CD14-positive monocyte (primary cell): ENCODE measurements at regions not wholly inside any gene's neighbourhood (a gene's known extent, or its start where the extent isn't known, plus 50 kb on each side); places are given as distances from the start of the nearest gene placed in this dataset.

Source experiments
- DNase-seq, 3 donors: peaks; one replicate each; pipeline ENCODE4 v3.0.0-alpha.2; 2011 to 2022
- H2AFZ ChIP-seq: 2 replicates; pipeline ENCODE4 v1.6.0; 2012; ENCODE audit warnings: mild to moderate bottlenecking, low read depth, low read length, inconsistent platforms; ENCODE audit not compliant: insufficient read depth, poor library complexity, severe bottlenecking
- H3K27ac ChIP-seq, 2 donors: 1 replicate in 1 of 2; 2 replicates in 1 of 2; pipeline ENCODE4 v1.5.1; 2012 to 2013; ENCODE audit warnings: low read length in 2 of 2, control low read depth in 1 of 2, inconsistent platforms in 1 of 2, low read depth in 1 of 2, mild to moderate bottlenecking in 1 of 2
- H3K27me3 ChIP-seq, 2 donors: one replicate each; pipeline versions ENCODE4 v1.6.0 to v1.6.1; 2011 to 2013; ENCODE audit warnings: low read length in 2 of 2; ENCODE audit not compliant: control insufficient read depth in 2 of 2, insufficient read depth in 2 of 2
- H3K36me3 ChIP-seq, 2 donors: replicated peaks in 1 of 2; 1 replicate in 1 of 2; 2 replicates in 1 of 2; pipeline versions ENCODE4 v1.5.1 to v1.6.1; 2012 to 2013; ENCODE audit warnings: low read length in 2 of 2, control low read depth in 1 of 2, inconsistent platforms in 1 of 2, mild to moderate bottlenecking in 1 of 2; ENCODE audit not compliant: insufficient read depth in 2 of 2, control insufficient read depth in 1 of 2
- H3K4me1 ChIP-seq, 2 donors: 1 replicate in 1 of 2; 2 replicates in 1 of 2; pipeline versions ENCODE4 v1.5.1 to v1.6.1; 2012 to 2013; ENCODE audit warnings: low read length in 2 of 2, control low read depth in 1 of 2, inconsistent platforms in 1 of 2, mild to moderate bottlenecking in 1 of 2, moderate library complexity in 1 of 2; ENCODE audit not compliant: insufficient read depth in 2 of 2, control insufficient read depth in 1 of 2
- H3K4me2 ChIP-seq: replicated peaks from 2 replicates; pipeline ENCODE3; 2012; ENCODE audit warnings: low read length, moderate library complexity, mild to moderate bottlenecking; ENCODE audit not compliant: poor library complexity, severe bottlenecking; ENCODE audit errors: extremely low read depth
- H3K4me3 ChIP-seq, 3 experiments: fragments of 200-600 bp in 1 of 3; sonication (generic) in 1 of 3; replicated peaks in 1 of 3; 1 replicate in 2 of 3; 2 replicates in 1 of 3; pipeline ENCODE4 v1.5.1; 2011 to 2013; ENCODE audit warnings: low read length in 3 of 3, mild to moderate bottlenecking in 3 of 3, control low read depth in 2 of 3, low read depth in 2 of 3, inconsistent platforms in 1 of 3, moderate library complexity in 1 of 3
- H3K79me2 ChIP-seq: 2 replicates; pipeline ENCODE4 v1.6.0; 2012; ENCODE audit warnings: mild to moderate bottlenecking, control low read depth, inconsistent platforms, low read length, moderate library complexity; ENCODE audit not compliant: insufficient read depth
- H3K9ac ChIP-seq: 2 replicates; pipeline ENCODE4 v1.6.0; 2017; ENCODE audit warnings: low read length, mild to moderate bottlenecking; ENCODE audit not compliant: insufficient read depth, poor library complexity, severe bottlenecking
- H3K9me3 ChIP-seq, 2 donors: replicated peaks in 1 of 2; 1 replicate in 1 of 2; 2 replicates in 1 of 2; pipeline versions ENCODE4 v1.5.1 to v1.6.1; 2012 to 2013; ENCODE audit warnings: low read length in 2 of 2, control low read depth in 1 of 2; ENCODE audit not compliant: control insufficient read depth in 1 of 2, insufficient read depth in 1 of 2
- H4K20me1 ChIP-seq: 2 replicates; pipeline ENCODE4 v1.6.0; 2012; ENCODE audit warnings: mild to moderate bottlenecking, low read length, control low read depth, moderate library complexity; ENCODE audit not compliant: insufficient read depth
- H3K27ac Mint-ChIP-seq, 7 donors: one replicate each; pipeline ENCODE4 v1.8.0; 2020; ENCODE audit warnings: mild to moderate bottlenecking in 7 of 7, mixed read lengths in 7 of 7, moderate library complexity in 6 of 7, inconsistent platforms in 2 of 7
- H3K27me3 Mint-ChIP-seq, 3 donors: one replicate each; pipeline ENCODE4 v1.8.0; 2021 to 2022; ENCODE audit warnings: low read depth in 3 of 3, mild to moderate bottlenecking in 3 of 3, mixed read lengths in 3 of 3, moderate library complexity in 3 of 3, inconsistent platforms in 1 of 3
- H3K36me3 Mint-ChIP-seq, 2 donors: one replicate each; pipeline ENCODE4 v1.8.0; 2020; ENCODE audit warnings: mixed read lengths in 2 of 2, inconsistent platforms in 1 of 2, mild to moderate bottlenecking in 1 of 2
- H3K4me1 Mint-ChIP-seq: one replicate; pipeline ENCODE4 v1.8.0; 2020; ENCODE audit warnings: mild to moderate bottlenecking, mixed read lengths
- H3K4me3 Mint-ChIP-seq, 2 donors: one replicate each; pipeline ENCODE4 v1.8.0; 2020; ENCODE audit warnings: mild to moderate bottlenecking in 2 of 2, mixed read lengths in 2 of 2, moderate library complexity in 1 of 2
- H3K9me3 Mint-ChIP-seq, 7 donors: one replicate each; pipeline ENCODE4 v1.8.0; 2020 to 2022; ENCODE audit warnings: mixed read lengths in 7 of 7, mild to moderate bottlenecking in 6 of 7, moderate library complexity in 6 of 7, inconsistent platforms in 2 of 7
- CTCF ChIP-seq: fragments of 200-600 bp; IDR thresholded peaks from one replicate; pipeline ENCODE4 v1.8.0; 2022; ENCODE audit warnings: antibody characterized with exemption, mild to moderate bottlenecking
- WGBS: methylation state at CpG from one replicate; pipeline ENCODE4 v1.1.5; 2013; ENCODE audit warnings: missing lambda C conversion rate; ENCODE audit not compliant: insufficient coverage; 5-methylcytosine and 5-hydroxymethylcytosine counted together
- intact Hi-C, 2 donors: fragments of 100-400 bp; cut with micrococcal nuclease; formaldehyde crosslinking; loops; one replicate each; pipeline versions ENCODE4 v1.15.0 to v1.15.1; 2023

- Histone ChIP-seq H2AFZ (no peak overlapping the region), H3K4me3 (no peak overlapping the region), H3K36me3 (no peaks in the 10 kb centered on the region), H4K20me1 (no peaks in the 10 kb centered on the region), H3K4me2 (no peak overlapping the region), H3K4me1 (no peaks in the 10 kb centered on the region), H3K9ac (no peak overlapping the region), H3K79me2 (no peaks in the 10 kb centered on the region), H3K9me3 (no peaks in the 10 kb centered on the region), H3K27ac (no peak overlapping the region), H3K27me3 (no peaks in the 10 kb centered on the region)
- peaks cover 0 to 8% (median 2%) of the 10 kb centered on the region in 7 donors for H3K9me3 Mint-ChIP-seq
- no peaks in the 10 kb centered on the region for H3K27me3 Mint-ChIP-seq
- TF ChIP-seq CTCF = no peak
- H3K4me3 Mint-ChIP-seq = no peak overlapping the region
- no peak for DNase-seq
- intact Hi-C loops = no loop called here
- no peak overlapping the region for H3K27ac Mint-ChIP-seq
- peaks cover 0 to 1% of the 10 kb centered on the region in 2 donors for H3K36me3 Mint-ChIP-seq
- peaks cover 10% of the 10 kb centered on the region for H3K4me1 Mint-ChIP-seq
Measured at GRCh38 chr18:39455285-39455684, 1889.7 kb upstream of the CELF4 start.

- Histone ChIP-seq H3K79me2 (no peaks in the 10 kb centered on the region), H3K4me3 (no peak overlapping the region), H3K36me3 (no peaks in the 10 kb centered on the region), H4K20me1 (no peaks in the 10 kb centered on the region), H3K4me1 (no peaks in the 10 kb centered on the region), H3K4me2 (no peak overlapping the region), H3K27ac (no peak overlapping the region), H3K27me3 (no peaks in the 10 kb centered on the region), H3K9ac (no peak overlapping the region), H2AFZ (no peak overlapping the region), H3K9me3 (no peaks in the 10 kb centered on the region)
- Mint-ChIP-seq H3K36me3 (peaks cover 0 to 1% of the 10 kb centered on the region in 2 donors), H3K27ac (no peak overlapping the region), H3K4me3 (no peak overlapping the region), H3K27me3 (no peaks in the 10 kb centered on the region), H3K4me1 (peaks cover 10% of the 10 kb centered on the region), H3K9me3 (peaks cover 0 to 8% (median 2%) of the 10 kb centered on the region in 7 donors)
- no peak for TF ChIP-seq CTCF
- no peak for DNase-seq
- WGBS = no CpG with 5 or more reads among the region's 1 CpG
- intact Hi-C loops = no loop called here
Measured at GRCh38 chr18:39454866-39455265, 1889.3 kb upstream of the CELF4 start.
